Ovary (tissue), 7 donors: ENCODE measurements at regions not wholly inside any gene's neighbourhood (a gene's known extent, or its start where the extent isn't known, plus 50 kb on each side); places are given as distances from the start of the nearest gene placed in this dataset.

Source experiments
- DNase-seq, 5 donors: peaks; one replicate each; pipeline ENCODE4 v3.0.0-alpha.2; 2019 to 2020
- H3K27ac ChIP-seq, 2 donors: fragments of 200-600 bp; one replicate each; pipeline versions ENCODE4 v1.5.1 to v1.8.0; 2019 to 2022
- H3K27me3 ChIP-seq: fragments of 200-600 bp; one replicate; pipeline ENCODE4 v1.8.0; 2022
- H3K36me3 ChIP-seq: fragments of 200-600 bp; sonication (generic); one replicate; pipeline ENCODE4 v1.5.1; 2019
- H3K4me1 ChIP-seq: one replicate; pipeline ENCODE4 v1.8.1; 2013; ENCODE audit warnings: mild to moderate bottlenecking, moderate library complexity; ENCODE audit not compliant: insufficient read depth
- H3K4me3 ChIP-seq: fragments of 200-600 bp; sonication (generic); one replicate; pipeline ENCODE4 v1.5.1; 2017
- H3K9me3 ChIP-seq, 2 donors: fragments of 200-600 bp in 1 of 2; sonication (generic) in 1 of 2; one replicate each; pipeline versions ENCODE4 v1.5.1 to v1.8.1; 2013 to 2019; ENCODE audit warnings: mild to moderate bottlenecking in 1 of 2, moderate library complexity in 1 of 2
- CTCF ChIP-seq, 3 donors: fragments of 450-650 bp in 2 of 3; fragments of 200-600 bp in 1 of 3; IDR thresholded peaks; one replicate each; pipeline versions ENCODE4 v1.5.1 to v1.8.0; 2016 to 2022; ENCODE audit warnings: antibody characterized with exemption in 3 of 3, mild to moderate bottlenecking in 1 of 3
- EP300 ChIP-seq: sonication (generic); formaldehyde crosslinking; IDR thresholded peaks from one replicate; pipeline ENCODE4 v1.6.1; 2017; ENCODE audit warnings: antibody characterized with exemption
- POLR2A ChIP-seq: fragments of 450-650 bp; IDR thresholded peaks from one replicate; pipeline ENCODE4 v1.6.1; 2017; ENCODE audit warnings: antibody characterized with exemption, mild to moderate bottlenecking, moderate library complexity
- WGBS, 3 donors: extraction: QIAGEN DNeasy Blood & Tissue Kit in 1 of 3; methylation state at CpG; one replicate each; pipeline versions ENCODE4 v1.1.5 to v1.1.7; 2013 to 2017; 5-methylcytosine and 5-hydroxymethylcytosine counted together
- intact Hi-C, 4 donors: fragments of 100-400 bp; cut with DNase I; formaldehyde crosslinking; loops; one replicate each; pipeline versions ENCODE4 v1.11.0 to v1.15.1; 2022 to 2023
- donor health status: DM: no; HTN: no; CAD: no; lungs with moderate emphysema.
- donor health status: DM: no; HTN: no; CAD: no.
- donor health status: Bipolar disorder and iron deficiency.
- donor health status: DM: no; HTN: no; CAD: no.
- donor health status: DM: yes; HTN: yes; CAD: no.

- WGBS, 3 donors: 79 to 95% (median 94%) methylated on average over 4 of the region's 4 CpGs
These were observed 73.9 kb upstream of the CAPRIN2 start for GRCh38 chr12:30828686-30829085.

GRCh38 chr12:30827101-30828066, 72.6 kb upstream of the CAPRIN2 start:
- no peak overlapping the region for H3K27ac ChIP-seq
- H3K4me3 ChIP-seq: no peak overlapping the region
- intact Hi-C loops: no loop called here
- H3K36me3 ChIP-seq: no peaks in the 10 kb centered on the region
- no peaks in the 10 kb centered on the region for H3K27me3 ChIP-seq
- TF ChIP-seq EP300: no peak
- TF ChIP-seq CTCF (IDR thresholded peaks at IDR 0.05): no peak
- no peak for TF ChIP-seq POLR2A
- DNase-seq: no peak
- peaks cover 3% of the 10 kb centered on the region for H3K4me1 ChIP-seq
- H3K9me3 ChIP-seq: no peaks in the 10 kb centered on the region
- WGBS, 3 donors: 72 to 84% (median 82%) methylated on average over 15 of the region's 15 CpGs

More at GRCh38 chr12:30828686-30829085, 73.9 kb upstream of the CAPRIN2 start:
- no peaks in the 10 kb centered on the region for H3K9me3 ChIP-seq
- no peaks in the 10 kb centered on the region for H3K4me1 ChIP-seq
- DNase-seq: no peak
- no peaks in the 10 kb centered on the region for H3K27me3 ChIP-seq
- no peak overlapping the region for H3K27ac ChIP-seq
- H3K36me3 ChIP-seq: no peaks in the 10 kb centered on the region
- H3K4me3 ChIP-seq: no peak overlapping the region
- intact Hi-C loops: no loop called here
- TF ChIP-seq EP300 (no peak), CTCF (IDR thresholded peaks at IDR 0.05) (no peak), POLR2A (no peak)

GRCh38 chr12:30826276-30826675, 71.5 kb upstream of the CAPRIN2 start:
- no peak overlapping the region for H3K27ac ChIP-seq
- intact Hi-C loops: no loop called here
- 78 to 84% (median 82%) methylated on average over 8 of the region's 8 CpGs for WGBS, 3 donors
- H3K4me1 ChIP-seq: peaks cover 3% of the 10 kb centered on the region
- no peaks in the 10 kb centered on the region for H3K36me3 ChIP-seq
- TF ChIP-seq EP300 (no peak), CTCF (IDR thresholded peaks at IDR 0.05) (no peak), POLR2A (no peak)
- H3K27me3 ChIP-seq: no peaks in the 10 kb centered on the region
- H3K9me3 ChIP-seq: no peaks in the 10 kb centered on the region
- H3K4me3 ChIP-seq: no peak overlapping the region
- DNase-seq: no peak

- peaks cover 3% of the 10 kb centered on the region for H3K4me1 ChIP-seq
- WGBS, 3 donors: 69 to 74% (median 71%) methylated on average over 4 of the region's 4 CpGs
- intact Hi-C loops: no loop called here
- TF ChIP-seq CTCF (IDR thresholded peaks at IDR 0.05) (no peak), EP300 (no peak), POLR2A (no peak)
- H3K4me3 ChIP-seq: no peak overlapping the region
- H3K9me3 ChIP-seq: no peaks in the 10 kb centered on the region
- H3K27ac ChIP-seq: no peak overlapping the region
- no peak for DNase-seq
- H3K27me3 ChIP-seq: no peaks in the 10 kb centered on the region
- no peaks in the 10 kb centered on the region for H3K36me3 ChIP-seq
These were observed 70.6 kb upstream of the CAPRIN2 start for GRCh38 chr12:30825341-30825740.
